CD14-positive monocyte (primary cell): ENCODE measurements at regions not wholly inside any gene's neighbourhood (a gene's known extent, or its start where the extent isn't known, plus 50 kb on each side); places are given as distances from the start of the nearest gene placed in this dataset.

Experiments used
- DNase-seq, 3 donors: peaks; one replicate each; pipeline ENCODE4 v3.0.0-alpha.2; 2011 to 2022
- H2AFZ ChIP-seq: 2 replicates; pipeline ENCODE4 v1.6.0; 2012; ENCODE audit warnings: mild to moderate bottlenecking, low read depth, low read length, inconsistent platforms; ENCODE audit not compliant: insufficient read depth, poor library complexity, severe bottlenecking
- H3K27ac ChIP-seq, 2 donors: 1 replicate in 1 of 2; 2 replicates in 1 of 2; pipeline ENCODE4 v1.5.1; 2012 to 2013; ENCODE audit warnings: low read length in 2 of 2, control low read depth in 1 of 2, inconsistent platforms in 1 of 2, low read depth in 1 of 2, mild to moderate bottlenecking in 1 of 2
- H3K27me3 ChIP-seq, 2 donors: one replicate each; pipeline versions ENCODE4 v1.6.0 to v1.6.1; 2011 to 2013; ENCODE audit warnings: low read length in 2 of 2; ENCODE audit not compliant: control insufficient read depth in 2 of 2, insufficient read depth in 2 of 2
- H3K36me3 ChIP-seq, 2 donors: replicated peaks in 1 of 2; 1 replicate in 1 of 2; 2 replicates in 1 of 2; pipeline versions ENCODE4 v1.5.1 to v1.6.1; 2012 to 2013; ENCODE audit warnings: low read length in 2 of 2, control low read depth in 1 of 2, inconsistent platforms in 1 of 2, mild to moderate bottlenecking in 1 of 2; ENCODE audit not compliant: insufficient read depth in 2 of 2, control insufficient read depth in 1 of 2
- H3K4me1 ChIP-seq, 2 donors: 1 replicate in 1 of 2; 2 replicates in 1 of 2; pipeline versions ENCODE4 v1.5.1 to v1.6.1; 2012 to 2013; ENCODE audit warnings: low read length in 2 of 2, control low read depth in 1 of 2, inconsistent platforms in 1 of 2, mild to moderate bottlenecking in 1 of 2, moderate library complexity in 1 of 2; ENCODE audit not compliant: insufficient read depth in 2 of 2, control insufficient read depth in 1 of 2
- H3K4me2 ChIP-seq: replicated peaks from 2 replicates; pipeline ENCODE3; 2012; ENCODE audit warnings: low read length, moderate library complexity, mild to moderate bottlenecking; ENCODE audit not compliant: poor library complexity, severe bottlenecking; ENCODE audit errors: extremely low read depth
- H3K4me3 ChIP-seq, 3 experiments: fragments of 200-600 bp in 1 of 3; sonication (generic) in 1 of 3; replicated peaks in 1 of 3; 1 replicate in 2 of 3; 2 replicates in 1 of 3; pipeline ENCODE4 v1.5.1; 2011 to 2013; ENCODE audit warnings: low read length in 3 of 3, mild to moderate bottlenecking in 3 of 3, control low read depth in 2 of 3, low read depth in 2 of 3, inconsistent platforms in 1 of 3, moderate library complexity in 1 of 3
- H3K79me2 ChIP-seq: 2 replicates; pipeline ENCODE4 v1.6.0; 2012; ENCODE audit warnings: mild to moderate bottlenecking, control low read depth, inconsistent platforms, low read length, moderate library complexity; ENCODE audit not compliant: insufficient read depth
- H3K9ac ChIP-seq: 2 replicates; pipeline ENCODE4 v1.6.0; 2017; ENCODE audit warnings: low read length, mild to moderate bottlenecking; ENCODE audit not compliant: insufficient read depth, poor library complexity, severe bottlenecking
- H3K9me3 ChIP-seq, 2 donors: replicated peaks in 1 of 2; 1 replicate in 1 of 2; 2 replicates in 1 of 2; pipeline versions ENCODE4 v1.5.1 to v1.6.1; 2012 to 2013; ENCODE audit warnings: low read length in 2 of 2, control low read depth in 1 of 2; ENCODE audit not compliant: control insufficient read depth in 1 of 2, insufficient read depth in 1 of 2
- H4K20me1 ChIP-seq: 2 replicates; pipeline ENCODE4 v1.6.0; 2012; ENCODE audit warnings: mild to moderate bottlenecking, low read length, control low read depth, moderate library complexity; ENCODE audit not compliant: insufficient read depth
- H3K27ac Mint-ChIP-seq, 7 donors: one replicate each; pipeline ENCODE4 v1.8.0; 2020; ENCODE audit warnings: mild to moderate bottlenecking in 7 of 7, mixed read lengths in 7 of 7, moderate library complexity in 6 of 7, inconsistent platforms in 2 of 7
- H3K27me3 Mint-ChIP-seq, 3 donors: one replicate each; pipeline ENCODE4 v1.8.0; 2021 to 2022; ENCODE audit warnings: low read depth in 3 of 3, mild to moderate bottlenecking in 3 of 3, mixed read lengths in 3 of 3, moderate library complexity in 3 of 3, inconsistent platforms in 1 of 3
- H3K36me3 Mint-ChIP-seq, 2 donors: one replicate each; pipeline ENCODE4 v1.8.0; 2020; ENCODE audit warnings: mixed read lengths in 2 of 2, inconsistent platforms in 1 of 2, mild to moderate bottlenecking in 1 of 2
- H3K4me1 Mint-ChIP-seq: one replicate; pipeline ENCODE4 v1.8.0; 2020; ENCODE audit warnings: mild to moderate bottlenecking, mixed read lengths
- H3K4me3 Mint-ChIP-seq, 2 donors: one replicate each; pipeline ENCODE4 v1.8.0; 2020; ENCODE audit warnings: mild to moderate bottlenecking in 2 of 2, mixed read lengths in 2 of 2, moderate library complexity in 1 of 2
- H3K9me3 Mint-ChIP-seq, 7 donors: one replicate each; pipeline ENCODE4 v1.8.0; 2020 to 2022; ENCODE audit warnings: mixed read lengths in 7 of 7, mild to moderate bottlenecking in 6 of 7, moderate library complexity in 6 of 7, inconsistent platforms in 2 of 7
- CTCF ChIP-seq: fragments of 200-600 bp; IDR thresholded peaks from one replicate; pipeline ENCODE4 v1.8.0; 2022; ENCODE audit warnings: antibody characterized with exemption, mild to moderate bottlenecking
- WGBS: methylation state at CpG from one replicate; pipeline ENCODE4 v1.1.5; 2013; ENCODE audit warnings: missing lambda C conversion rate; ENCODE audit not compliant: insufficient coverage; 5-methylcytosine and 5-hydroxymethylcytosine counted together
- intact Hi-C, 2 donors: fragments of 100-400 bp; cut with micrococcal nuclease; formaldehyde crosslinking; loops; one replicate each; pipeline versions ENCODE4 v1.15.0 to v1.15.1; 2023

GRCh38 chr22:34210301-34210700, 290.0 kb upstream of the LARGE1 start:
- H3K9me3 Mint-ChIP-seq, result peaks cover 11 to 37% (median 18%) of the 10 kb centered on the region in 7 donors
- no peak overlapping the region for H3K4me3 ChIP-seq
- H4K20me1 ChIP-seq, result no peaks in the 10 kb centered on the region
- 94% methylated on average over 6 of the region's 7 CpGs for WGBS
- H3K27me3 Mint-ChIP-seq, result peaks cover 0 to 1% (median 0%) of the 10 kb centered on the region in 3 donors
- no peaks in the 10 kb centered on the region for H3K36me3 Mint-ChIP-seq
- no peak overlapping the region for H3K9ac ChIP-seq
- no peaks in the 10 kb centered on the region for H3K36me3 ChIP-seq
- no peak overlapping the region for H3K4me3 Mint-ChIP-seq
- H3K4me1 Mint-ChIP-seq, result no peaks in the 10 kb centered on the region
- intact Hi-C loops, result no loop called here
- H3K79me2 ChIP-seq, result no peaks in the 10 kb centered on the region
- no peak for DNase-seq
- H2AFZ ChIP-seq, result no peak overlapping the region
- no peaks in the 10 kb centered on the region for H3K4me1 ChIP-seq
- no peak for TF ChIP-seq CTCF
- no peak overlapping the region for H3K27ac Mint-ChIP-seq
- H3K27me3 ChIP-seq, result no peaks in the 10 kb centered on the region
- H3K4me2 ChIP-seq, result no peak overlapping the region
- peaks cover 21 to 44% of the 10 kb centered on the region in 2 donors for H3K9me3 ChIP-seq
- H3K27ac ChIP-seq, result no peak overlapping the region

GRCh38 chr22:34214372-34214771, 294.1 kb upstream of the LARGE1 start:
- TF ChIP-seq CTCF, result no peak
- H3K36me3 Mint-ChIP-seq, result no peaks in the 10 kb centered on the region

More at GRCh38 chr22:34214372-34214771, 294.1 kb upstream of the LARGE1 start:
- H2AFZ ChIP-seq, result no peak overlapping the region
- H3K27me3 Mint-ChIP-seq, result peaks cover 0 to 1% (median 0%) of the 10 kb centered on the region in 3 donors
- no peaks in the 10 kb centered on the region for H3K4me1 Mint-ChIP-seq
- peaks cover 10 to 51% (median 23%) of the 10 kb centered on the region in 7 donors for H3K9me3 Mint-ChIP-seq
- no peak for DNase-seq
- intact Hi-C loops, result no loop called here
- H3K27ac ChIP-seq, result no peak overlapping the region
- no peaks in the 10 kb centered on the region for H4K20me1 ChIP-seq
- H3K36me3 ChIP-seq, result no peaks in the 10 kb centered on the region
- H3K9ac ChIP-seq, result no peak overlapping the region
- no peak overlapping the region for H3K4me3 ChIP-seq
- H3K27ac Mint-ChIP-seq, result no peak overlapping the region
- H3K27me3 ChIP-seq, result no peaks in the 10 kb centered on the region
- H3K4me3 Mint-ChIP-seq, result no peak overlapping the region
- no peak overlapping the region for H3K4me2 ChIP-seq
- no peaks in the 10 kb centered on the region for H3K4me1 ChIP-seq
- no peaks in the 10 kb centered on the region for H3K79me2 ChIP-seq
- peaks cover 28 to 64% of the 10 kb centered on the region in 2 donors for H3K9me3 ChIP-seq
